GM21825 (cell line): ENCODE measurements at regions not wholly inside any gene's neighbourhood (a gene's known extent, or its start where the extent isn't known, plus 50 kb on each side); places are given as distances from the start of the nearest gene placed in this dataset.

Experiments
- ATAC-seq: cut with Tn5 transposase; IDR thresholded peaks from one replicate; pipeline ENCODE4 v1.9.1; 2021; ENCODE audit warnings: mild to moderate bottlenecking, moderate library complexity; ENCODE audit not compliant: unreplicated experiment

DNA sequence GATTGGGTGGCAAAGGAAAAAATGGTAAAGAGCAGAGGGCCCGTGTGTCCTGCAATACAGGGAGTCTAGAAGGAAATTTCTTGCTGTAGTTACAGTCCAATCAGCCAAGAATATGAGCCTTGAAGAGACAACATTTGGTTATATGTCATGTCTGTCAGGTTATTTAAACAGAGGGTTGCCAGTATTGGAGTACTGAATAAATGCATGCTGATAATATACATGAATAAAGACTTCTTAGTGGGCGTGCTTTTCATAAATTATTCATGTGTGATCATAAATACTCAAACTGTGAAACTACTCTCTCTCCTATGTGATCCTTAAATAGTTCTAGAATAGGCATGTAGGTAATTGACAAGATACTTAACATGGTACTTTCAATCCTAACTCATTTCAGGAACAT is 249.0 kb downstream of the CRPPA start:
- no peak for ATAC-seq

DNA sequence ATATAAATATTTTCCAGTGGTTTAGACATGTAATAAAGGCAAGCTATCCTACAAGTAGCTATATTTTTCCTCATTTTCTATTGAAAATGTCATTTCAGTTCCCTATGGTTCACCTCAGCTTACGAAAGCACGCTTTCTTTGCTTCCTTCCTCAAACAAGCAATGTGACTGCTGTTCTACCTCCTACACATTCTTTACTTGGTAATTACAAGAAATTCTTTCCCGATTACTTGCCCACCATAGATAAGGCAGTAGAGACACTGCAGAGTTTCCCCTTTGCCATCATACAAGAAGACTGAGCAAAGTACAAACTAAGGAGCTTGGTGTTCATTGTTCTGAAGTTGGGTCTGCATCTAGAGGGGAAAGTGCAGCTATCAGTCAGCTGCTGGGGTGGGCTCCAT is 249.4 kb downstream of the CRPPA start:
- no peak for ATAC-seq

DNA sequence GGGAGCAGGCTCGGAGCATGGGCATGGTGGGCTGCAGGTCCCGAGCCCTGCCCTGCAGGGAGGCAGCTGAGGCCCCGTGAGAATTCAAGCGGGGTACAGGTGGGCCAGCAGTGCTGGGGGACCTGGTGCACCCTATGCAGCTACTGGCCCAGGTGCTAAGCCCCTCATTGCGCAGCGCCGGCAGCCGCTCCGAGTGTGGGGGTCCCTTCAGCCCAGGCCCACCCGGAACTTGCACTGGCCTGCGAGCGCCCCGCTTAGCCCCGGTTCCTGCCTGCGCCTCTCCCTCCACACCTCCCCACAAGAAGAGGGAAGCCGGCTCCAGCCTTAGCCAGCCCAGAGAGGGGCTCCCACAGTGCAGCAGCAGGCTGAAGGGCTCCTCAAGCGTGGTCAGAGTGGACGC is 250.7 kb downstream of the CRPPA start:
- no peak for ATAC-seq

DNA sequence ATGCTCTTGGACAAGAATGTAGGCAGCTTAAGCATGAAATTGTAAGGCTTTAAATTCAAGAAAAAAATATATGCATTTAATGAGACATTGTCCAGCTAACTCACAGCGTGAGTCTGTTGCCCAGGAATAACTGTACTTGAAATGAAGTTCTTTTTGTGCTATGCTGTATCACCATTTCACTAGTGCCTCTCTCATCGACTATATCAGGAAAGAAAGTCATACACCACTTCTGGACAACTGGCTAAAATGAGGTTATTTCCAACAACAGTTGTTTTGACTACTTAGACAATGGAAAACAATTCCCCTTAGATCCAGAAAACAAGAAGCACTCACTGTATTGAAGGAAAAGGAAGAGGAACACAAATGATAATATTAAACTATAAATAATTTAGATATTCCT is 251.8 kb downstream of the CRPPA start:
- ATAC-seq: no peak

DNA sequence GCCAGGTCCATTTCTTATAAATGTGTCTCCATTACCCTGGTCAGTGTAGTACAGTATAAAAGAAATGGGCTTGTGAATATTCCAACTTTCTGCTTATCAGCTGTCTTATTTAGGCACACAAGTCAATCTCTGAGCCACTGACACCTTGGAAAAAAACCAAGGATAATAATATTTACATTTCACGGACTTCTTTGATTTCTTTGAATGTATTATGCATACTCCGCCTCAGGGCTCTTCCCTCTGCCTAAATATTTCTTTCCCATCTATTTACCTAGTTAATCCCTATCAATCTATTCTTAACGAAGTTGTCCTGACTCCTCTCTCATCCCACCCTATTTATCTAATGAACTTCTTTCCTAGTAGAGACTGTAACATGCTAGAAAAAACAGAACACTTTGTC is 253.8 kb downstream of the CRPPA start:
- no peak for ATAC-seq

DNA sequence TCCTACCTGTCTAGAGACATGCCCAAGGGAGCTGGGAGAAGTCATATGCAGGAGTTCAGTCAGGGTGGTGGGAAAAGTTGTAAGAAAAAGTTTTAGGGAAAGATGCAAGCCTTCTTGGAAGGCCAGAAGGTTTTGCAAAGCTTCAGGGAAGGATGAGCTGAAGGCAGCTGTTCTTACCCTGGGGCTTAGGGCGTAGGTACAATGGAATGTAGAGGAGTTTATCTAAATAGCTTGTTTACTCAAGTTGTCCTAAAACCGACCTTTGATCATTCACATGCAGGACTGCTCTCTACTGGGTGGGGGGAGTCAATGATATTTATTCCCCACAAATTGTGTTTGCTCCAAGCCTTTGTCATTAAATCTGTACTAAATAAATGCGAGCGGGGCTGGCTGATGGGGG is 277.0 kb downstream of the CRPPA start:
- no peak for ATAC-seq

DNA sequence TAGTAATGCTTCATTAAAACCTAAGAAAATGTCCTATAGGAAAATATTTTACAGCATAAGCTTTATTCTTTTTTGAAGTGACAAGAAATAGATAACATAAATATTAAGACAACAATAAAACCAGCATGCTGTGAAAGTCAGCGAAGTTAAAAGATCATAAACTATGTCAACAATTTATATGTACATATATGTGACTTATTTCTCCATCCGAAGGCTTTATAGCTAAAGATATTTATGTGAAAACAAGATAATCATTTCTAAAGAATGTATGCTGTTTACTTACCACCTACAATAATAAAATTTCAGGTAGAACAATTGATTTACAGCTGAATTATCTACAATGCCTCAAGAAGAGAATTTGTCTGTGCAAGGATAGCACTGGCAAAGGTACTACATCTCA is 283.4 kb downstream of the CRPPA start:
- ATAC-seq: no peak

DNA sequence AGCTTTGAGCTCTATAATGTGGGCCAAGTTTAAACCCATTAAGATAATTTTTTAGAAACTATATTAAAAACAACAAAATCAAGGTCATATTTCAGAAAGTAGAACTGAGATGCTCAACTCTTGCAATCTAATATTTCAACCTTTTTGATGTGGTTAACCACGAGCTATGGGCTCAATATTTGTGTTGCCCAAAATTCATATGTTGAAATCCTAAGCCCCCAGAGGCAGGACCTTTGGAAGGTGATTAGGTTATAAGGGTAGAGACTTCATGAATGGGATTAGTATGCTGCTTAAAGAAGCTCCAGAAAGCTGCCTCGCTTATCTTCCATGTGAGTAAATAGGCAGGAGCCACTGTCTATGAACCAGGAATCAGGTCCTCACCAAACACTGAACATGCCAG is 284.4 kb downstream of the CRPPA start:
- ATAC-seq: no peak

DNA sequence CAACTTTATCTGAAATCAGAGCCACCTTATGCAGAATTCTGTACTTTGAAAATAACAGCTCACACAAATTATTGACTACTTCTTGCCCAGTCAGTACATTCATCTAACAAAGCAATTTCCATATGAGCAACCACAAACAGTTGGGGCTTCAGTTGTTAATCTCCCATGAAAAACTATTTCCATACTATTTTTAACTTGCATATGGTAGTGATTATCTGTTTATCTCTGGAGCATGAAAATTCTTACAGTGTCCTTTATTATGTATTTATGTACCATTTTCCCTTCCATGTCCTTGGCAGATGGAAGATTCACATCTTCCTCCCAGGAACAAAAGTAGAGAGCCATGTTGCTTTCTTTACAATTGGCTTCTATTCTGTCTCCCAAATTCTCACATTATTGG is 285.7 kb downstream of the CRPPA start:
- ATAC-seq: no peak

DNA sequence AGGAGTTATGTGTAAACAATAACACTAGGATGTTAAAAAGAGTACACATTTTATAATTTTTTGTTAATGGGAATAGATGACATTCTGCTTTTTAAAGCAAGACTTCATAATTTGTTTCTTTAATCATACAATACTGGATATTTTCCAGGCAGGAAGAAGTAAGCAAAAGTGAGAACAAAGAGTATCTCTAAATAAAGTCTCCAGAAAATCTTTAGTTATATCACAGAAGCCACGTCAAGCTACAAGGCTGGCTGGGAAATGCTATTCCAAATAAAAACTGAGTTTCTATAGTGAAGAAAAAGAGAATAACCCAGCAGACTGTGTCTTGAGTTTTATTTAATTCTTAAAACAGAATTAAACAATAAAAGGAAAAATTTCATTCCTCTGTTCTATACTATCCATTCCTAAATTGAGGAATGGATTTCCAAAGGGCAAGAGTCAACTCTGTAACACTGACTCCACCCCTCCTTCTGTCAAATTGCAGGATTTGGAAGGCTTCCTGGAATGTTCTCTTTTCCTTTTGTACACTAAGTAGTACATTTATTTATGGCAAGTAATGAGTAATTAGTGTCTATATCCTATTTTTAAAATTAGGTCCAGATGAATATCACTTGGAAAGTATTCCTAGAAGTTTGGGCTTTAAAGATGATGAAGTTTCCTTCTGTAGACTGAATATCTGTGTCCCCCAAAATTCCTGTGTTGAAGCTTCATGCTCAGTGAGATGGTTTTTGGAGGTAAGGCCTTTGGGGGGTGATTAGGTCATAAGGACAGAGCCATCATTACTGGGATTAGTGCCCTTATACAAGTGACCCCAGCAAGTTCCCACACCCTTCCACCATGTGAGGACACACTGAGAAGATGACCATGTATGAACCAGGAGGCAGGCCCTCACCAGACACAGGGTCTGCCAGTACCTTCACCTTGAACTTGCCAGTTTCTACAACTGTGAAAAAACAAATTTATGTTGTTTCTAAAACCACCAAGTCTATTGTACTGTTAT is 290.9 kb downstream of the CRPPA start:
- no peak for ATAC-seq

DNA sequence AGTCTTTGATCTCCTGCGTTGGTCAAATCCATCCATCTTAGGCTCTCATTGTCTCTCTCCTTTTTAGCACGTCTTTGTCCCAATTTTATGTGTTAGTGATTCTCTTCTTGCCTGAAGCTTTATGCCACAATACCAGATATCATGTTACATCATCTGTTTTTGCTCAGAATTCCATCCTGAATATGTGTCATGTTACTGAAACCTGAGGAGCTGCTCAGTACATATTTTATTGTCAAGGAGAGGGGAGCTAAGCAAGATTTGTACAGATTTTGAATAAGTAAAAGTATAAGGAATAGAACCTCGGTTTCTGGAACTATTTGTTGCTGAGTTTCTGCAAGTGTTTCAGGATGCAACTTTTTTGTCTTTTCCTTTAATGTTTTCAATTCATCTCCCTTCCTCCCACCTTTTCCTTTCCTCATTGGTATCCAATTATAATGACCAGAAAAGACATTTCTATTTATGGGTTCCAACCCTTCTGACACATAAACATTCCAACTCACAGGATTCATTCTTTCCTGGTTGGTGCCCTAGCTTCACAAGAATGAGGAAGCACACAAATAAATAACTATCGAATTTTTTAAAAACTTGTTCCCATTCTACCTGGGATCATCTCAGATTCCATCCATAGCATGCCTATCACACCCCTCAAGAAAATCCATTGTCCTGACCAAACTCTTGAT is 291.8 kb downstream of the CRPPA start:
- ATAC-seq: no peak

DNA sequence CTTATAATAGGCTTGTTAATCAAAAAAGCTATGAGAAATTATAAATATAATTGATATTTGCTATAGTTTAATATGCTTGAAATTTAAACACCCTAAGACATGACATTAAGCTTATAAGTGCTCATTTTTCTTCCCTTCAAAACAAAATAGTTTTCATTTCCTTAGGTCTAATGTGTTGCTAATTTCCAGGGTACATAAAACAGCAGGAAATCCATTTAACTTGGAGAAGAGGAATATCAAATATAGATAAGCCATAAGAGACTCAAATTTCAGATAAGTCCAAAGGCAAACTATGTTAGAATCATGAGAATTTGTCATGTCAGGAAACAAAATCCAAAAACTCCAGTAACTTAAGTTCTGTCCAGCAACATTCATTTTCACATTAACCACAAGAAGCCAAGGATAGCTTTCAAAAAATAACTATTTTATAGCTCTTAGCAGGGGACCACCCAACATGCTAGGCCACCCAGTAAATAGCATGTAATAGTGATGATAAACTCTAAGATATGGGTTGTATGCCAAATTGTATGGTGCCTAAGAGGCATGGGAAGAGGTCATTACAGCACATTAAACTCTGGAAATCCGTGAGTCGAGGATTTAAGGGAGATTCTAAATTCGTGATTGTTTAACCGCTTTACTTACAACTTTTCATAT is 298.1 kb downstream of the CRPPA start:
- ATAC-seq: no peak

DNA sequence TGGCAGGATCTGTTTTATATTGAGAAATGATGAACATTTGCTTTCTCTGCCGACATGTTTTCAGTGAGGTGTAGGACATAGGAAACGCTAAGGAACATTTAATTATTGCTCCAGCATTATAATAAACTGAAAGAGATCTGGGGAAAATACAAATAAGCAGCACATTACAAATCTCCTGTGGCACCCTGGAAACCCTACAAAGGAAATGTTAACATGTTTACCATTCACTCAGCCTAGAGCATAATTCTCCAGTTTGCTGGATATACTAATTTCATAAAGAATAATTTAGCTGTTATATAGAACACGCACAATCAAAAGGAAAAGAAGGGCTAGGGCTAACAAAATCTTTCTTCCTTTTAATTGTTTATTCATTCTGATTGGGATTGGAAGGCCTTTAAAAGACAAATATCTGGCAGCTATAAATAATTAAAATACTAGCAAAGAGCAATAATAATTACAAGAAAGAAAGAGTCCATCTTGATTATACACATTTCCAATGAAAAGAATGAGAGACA is 299.4 kb downstream of the CRPPA start:
- no peak for ATAC-seq

DNA sequence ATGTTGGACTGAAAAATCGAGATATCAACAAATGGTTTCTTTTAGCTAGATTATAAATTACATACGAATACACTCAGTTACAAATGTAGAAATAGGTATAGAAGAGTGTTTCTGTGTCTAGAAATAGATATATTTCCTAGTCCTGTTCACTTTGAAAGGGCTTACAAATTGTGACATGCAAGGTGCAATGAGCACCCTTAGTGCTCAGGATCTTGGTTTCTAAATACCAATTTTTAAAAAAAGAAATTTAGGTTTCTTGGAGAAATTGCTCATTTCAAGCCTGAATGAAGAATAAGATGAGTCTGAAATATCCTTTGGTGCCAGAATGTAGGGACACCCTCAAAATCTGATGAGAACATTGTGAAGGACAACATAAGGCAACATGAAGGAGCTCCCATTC is 306.0 kb downstream of the CRPPA start:
- ATAC-seq: no peak

DNA sequence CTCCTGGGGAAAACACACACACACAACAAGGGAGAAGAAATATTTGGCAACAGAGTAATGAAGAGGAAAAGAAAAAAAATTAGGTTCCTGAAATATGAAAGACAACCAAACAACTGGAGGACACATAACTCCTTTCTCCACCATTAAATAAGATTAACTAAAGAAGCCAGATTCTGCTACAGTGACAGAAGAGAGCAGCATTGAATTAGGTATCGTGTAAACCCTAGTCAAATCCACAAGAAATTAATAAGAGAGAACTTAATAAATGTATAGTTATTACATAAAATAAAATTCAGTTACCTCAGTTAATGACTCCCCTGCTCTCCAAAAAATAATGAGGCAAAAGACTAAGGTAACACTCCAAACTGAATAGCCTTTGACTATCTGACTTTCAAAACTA is 306.7 kb downstream of the CRPPA start:
- no peak for ATAC-seq

DNA sequence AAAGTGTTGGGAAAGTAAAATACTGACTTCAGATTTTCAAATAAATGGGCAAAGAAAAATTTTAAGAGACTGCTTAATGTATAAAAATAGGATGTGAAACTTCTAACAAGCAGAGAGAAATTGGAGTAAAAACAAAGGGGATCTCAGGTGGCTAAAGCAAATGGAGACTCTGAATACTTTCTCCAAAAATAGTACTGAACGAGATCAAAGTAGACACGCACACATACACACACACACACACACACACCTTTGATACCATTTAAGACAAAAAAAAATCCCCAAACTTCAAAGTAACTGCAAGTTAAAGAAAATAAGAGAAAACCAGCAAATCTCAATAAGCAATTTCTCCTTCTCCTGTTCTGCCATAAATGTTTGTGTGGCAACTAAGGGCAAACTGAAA is 307.3 kb downstream of the CRPPA start:
- no peak for ATAC-seq

DNA sequence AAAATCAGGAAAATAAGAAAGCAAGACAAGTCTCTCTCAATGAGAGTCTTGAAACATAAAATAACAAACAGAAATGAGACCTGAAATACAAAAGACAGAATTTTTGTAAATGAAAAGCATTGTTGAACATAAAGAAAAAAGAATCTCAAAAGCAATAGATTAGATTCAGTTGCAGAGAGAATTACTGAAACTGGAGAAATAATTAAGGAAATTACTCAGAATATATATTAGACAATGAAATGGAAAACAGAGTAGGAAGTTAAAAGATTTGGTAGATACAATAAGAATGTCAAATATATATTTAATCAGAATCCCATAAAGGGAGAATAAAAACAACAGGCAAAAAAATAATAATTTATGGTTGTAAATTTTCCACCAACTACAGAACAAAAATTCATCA is 308.3 kb downstream of the CRPPA start:
- no peak for ATAC-seq

DNA sequence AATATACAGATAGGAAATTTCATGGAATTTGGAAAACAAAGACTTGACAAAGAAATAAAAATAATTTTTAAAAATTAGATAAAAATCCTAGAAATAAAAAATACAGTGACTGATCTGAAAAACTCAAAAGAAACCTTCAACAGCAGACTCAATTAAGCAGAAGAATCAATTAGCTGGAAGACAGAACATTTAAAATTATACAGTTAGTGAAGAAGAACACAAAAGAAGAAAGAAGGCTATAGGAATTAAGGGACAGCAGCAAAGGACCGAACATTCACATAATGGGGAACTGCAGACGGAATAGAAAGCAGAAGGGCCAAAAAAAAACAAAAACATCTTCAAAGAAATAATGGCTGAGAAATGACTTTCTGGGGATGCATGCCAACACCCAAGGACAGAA is 314.5 kb downstream of the CRPPA start:
- no peak for ATAC-seq

DNA sequence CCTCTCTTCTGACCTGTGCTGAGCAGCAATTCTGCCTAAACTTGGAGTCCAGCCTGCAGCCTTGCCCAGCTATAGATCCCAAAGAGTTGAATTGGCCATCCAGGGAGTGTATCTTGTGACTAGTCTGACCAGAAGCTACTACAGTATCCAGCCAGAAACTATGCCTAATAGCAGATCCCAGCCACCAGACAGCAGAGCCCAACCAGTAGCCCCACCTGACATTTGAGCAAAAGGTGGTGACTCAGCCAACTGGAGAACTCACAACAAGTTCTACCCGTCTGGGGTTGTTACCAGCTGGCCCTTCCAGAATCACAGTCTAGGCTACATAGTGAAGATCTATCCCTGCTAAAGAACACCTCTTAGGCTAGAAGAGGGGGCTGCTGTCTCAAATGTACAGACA is 315.0 kb downstream of the CRPPA start:
- no peak for ATAC-seq

DNA sequence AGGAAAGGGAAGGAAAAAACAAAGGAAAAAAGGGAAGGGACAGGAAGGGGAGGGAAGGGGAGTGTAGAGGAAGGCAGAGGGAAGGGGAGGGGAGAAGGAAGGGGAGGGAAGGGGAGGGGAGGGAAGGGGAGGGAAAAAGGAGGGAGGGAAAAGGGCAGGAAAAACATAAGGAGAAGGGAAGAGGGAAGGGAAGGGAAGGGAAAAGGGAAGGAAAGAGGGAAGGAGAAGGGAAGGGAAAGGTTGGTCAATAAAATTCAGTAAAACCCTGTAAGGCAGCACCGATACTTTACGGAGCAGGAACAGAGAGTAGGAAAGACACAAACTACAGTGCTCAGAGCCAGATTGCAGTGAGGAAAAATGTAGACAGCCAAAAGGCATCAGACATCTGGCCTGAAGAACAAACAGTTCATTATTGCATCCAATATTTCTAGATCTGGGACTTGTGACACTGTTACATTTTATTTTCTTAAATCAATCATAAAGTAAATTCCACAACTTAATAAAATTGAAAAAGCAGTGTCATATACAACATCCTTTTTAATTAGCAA is 322.0 kb downstream of the CRPPA start:
- ATAC-seq: no peak

DNA sequence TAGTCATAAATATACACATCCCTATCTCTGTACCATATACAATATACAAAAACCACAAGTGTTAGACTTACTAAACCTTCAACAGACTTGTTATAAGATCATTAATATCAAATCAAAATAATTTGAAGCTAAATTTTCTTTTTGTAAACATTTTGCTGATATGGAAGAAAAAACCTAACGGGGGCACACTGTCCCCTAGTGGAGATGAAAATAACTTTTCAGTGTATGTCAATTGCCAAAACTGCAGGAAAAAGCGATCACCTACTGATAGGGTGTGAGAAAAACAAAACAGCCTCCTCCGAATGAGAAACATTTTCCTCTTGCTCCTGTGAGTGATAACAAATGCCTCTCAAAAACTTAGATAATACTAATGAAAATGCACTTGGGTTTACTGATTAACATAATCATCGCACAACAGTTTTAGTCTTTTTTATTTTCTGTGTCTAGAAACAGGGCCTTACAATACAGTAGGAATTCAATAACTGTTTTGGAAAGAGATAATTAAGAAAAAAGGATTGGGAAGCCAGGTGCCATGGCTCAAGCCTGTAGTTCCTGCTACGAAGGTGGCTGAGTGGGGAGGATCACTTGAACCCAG is 322.7 kb downstream of the CRPPA start:
- no peak for ATAC-seq
